ENCODE measurements at regions not wholly inside any gene's neighbourhood (a gene's known extent, or its start where the extent isn't known, plus 50 kb on each side); places are given as distances from the start of the nearest gene placed in this dataset.
A peak's percentile ranks its signal among the peaks of the same experiment; 100 is the strongest.

DNA sequence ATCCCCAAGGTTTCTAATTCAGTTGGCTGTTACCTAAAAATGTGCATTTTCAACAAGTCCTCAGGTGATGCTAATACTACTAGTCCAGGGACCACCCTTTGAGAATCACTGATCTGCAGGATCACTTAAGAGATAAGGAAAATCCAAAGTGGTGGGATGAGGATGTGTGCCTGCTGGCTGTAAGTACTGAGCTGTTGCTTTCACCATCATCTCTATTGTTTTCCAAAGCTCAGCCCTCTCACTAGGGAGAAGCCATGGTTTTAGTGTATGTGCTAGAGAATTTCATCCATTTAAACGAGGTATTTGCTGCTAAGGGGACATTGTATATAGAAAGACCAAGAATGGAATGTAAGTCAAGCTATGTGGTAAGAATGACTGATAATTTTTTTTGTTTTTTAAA, 202.3 kb downstream of the KIF21A start:
- Histone ChIP-seq H3K4me3 (no peak overlapping the region), H3K9ac (no peak overlapping the region), H3K27ac (no peak overlapping the region), H3K9me3 (no peaks in the 10 kb centered on the region), H3K27me3 (no peaks in the 10 kb centered on the region), H4K20me1 (no peaks in the 10 kb centered on the region), H3K4me2 (no peak overlapping the region), H3K4me1 (no peaks in the 10 kb centered on the region), H3K36me3 (no peaks in the 10 kb centered on the region)
- no peak for TF ChIP-seq Cebpa-rat (IDR thresholded peaks at IDR 0.05)

DNA sequence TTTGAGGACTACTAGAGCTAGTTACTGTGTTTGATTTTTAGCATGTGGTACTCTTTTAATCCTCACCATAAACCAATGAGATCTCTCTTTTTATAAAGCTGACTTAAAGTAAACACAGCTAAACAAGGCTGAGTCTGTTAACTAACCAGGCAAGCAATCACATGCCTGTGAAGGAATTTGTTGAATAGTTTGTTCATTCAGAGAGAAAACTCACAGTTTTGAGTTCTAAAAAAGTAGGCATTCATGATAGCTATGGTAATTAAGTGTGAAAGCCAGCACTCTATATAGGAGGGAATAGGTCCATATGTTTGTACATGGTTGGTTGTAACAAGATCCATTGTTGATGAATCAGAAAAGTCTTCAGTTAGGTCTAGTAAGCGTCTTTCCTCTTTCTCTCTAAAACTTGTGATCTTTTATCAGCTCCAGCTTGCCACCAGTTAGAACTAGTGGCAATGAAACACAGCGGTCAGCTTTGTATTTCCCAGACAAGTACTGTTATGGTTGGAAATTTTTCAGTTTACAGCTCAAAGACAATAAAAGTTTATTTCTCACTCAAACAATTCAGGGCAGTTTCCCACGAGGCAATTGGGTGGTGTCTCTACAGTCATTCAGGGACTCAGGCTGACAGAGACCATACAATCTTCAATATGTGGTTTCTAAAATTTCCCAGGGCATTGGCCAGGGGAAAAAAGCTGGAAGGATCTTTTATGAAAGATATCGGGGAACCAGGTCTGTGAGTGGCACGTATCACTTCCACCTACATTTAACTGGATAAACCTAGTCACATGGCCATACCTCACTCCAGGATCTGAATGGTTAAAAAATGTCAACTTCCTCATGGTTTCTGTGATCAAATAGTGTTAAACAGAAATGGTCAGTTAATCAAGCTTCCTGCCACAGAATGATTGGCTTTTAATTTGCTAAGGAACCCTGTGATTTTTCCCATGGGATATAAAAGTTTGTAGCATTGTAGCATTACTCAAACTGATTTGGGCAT, 203.1 kb downstream of the KIF21A start:
- no peaks in the 10 kb centered on the region for H4K20me1 ChIP-seq
- TF ChIP-seq Cebpa-rat (IDR thresholded peaks at IDR 0.05) = no peak
- H3K9ac ChIP-seq = no peak overlapping the region
- H3K4me2 ChIP-seq = no peak overlapping the region
- H3K36me3 ChIP-seq = no peaks in the 10 kb centered on the region
- no peaks in the 10 kb centered on the region for H3K4me1 ChIP-seq
- H3K27me3 ChIP-seq = no peaks in the 10 kb centered on the region
- no peaks in the 10 kb centered on the region for H3K9me3 ChIP-seq
- no peak overlapping the region for H3K4me3 ChIP-seq
- no peak overlapping the region for H3K27ac ChIP-seq

DNA sequence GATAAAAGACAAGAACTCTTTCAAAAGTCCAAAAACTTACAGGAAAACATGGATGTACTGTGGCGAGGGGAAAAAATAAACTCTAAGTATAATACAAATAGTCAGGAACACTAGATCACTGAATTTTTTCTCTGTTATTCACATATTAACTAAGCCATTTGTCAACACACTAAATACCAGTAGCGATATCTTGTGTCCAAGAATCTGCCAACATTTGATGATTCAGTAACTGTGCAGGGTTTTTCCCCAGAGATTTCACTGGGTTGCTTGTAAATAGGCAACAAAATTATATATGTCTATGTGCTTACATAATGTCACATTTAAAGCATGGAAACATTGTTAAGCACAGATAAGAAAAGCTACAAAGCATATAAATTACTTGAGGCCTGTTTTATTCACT, 205.9 kb downstream of the KIF21A start:
- no peak for TF ChIP-seq Cebpa-rat (IDR thresholded peaks at IDR 0.05)
- H3K4me3 ChIP-seq = no peak overlapping the region
- no peak overlapping the region for H3K4me2 ChIP-seq
- H4K20me1 ChIP-seq = no peaks in the 10 kb centered on the region
- H3K4me1 ChIP-seq = no peaks in the 10 kb centered on the region
- H3K9ac ChIP-seq = no peak overlapping the region
- H3K36me3 ChIP-seq = no peaks in the 10 kb centered on the region
- no peak overlapping the region for H3K27ac ChIP-seq
- no peaks in the 10 kb centered on the region for H3K9me3 ChIP-seq
- H3K27me3 ChIP-seq = no peaks in the 10 kb centered on the region

DNA sequence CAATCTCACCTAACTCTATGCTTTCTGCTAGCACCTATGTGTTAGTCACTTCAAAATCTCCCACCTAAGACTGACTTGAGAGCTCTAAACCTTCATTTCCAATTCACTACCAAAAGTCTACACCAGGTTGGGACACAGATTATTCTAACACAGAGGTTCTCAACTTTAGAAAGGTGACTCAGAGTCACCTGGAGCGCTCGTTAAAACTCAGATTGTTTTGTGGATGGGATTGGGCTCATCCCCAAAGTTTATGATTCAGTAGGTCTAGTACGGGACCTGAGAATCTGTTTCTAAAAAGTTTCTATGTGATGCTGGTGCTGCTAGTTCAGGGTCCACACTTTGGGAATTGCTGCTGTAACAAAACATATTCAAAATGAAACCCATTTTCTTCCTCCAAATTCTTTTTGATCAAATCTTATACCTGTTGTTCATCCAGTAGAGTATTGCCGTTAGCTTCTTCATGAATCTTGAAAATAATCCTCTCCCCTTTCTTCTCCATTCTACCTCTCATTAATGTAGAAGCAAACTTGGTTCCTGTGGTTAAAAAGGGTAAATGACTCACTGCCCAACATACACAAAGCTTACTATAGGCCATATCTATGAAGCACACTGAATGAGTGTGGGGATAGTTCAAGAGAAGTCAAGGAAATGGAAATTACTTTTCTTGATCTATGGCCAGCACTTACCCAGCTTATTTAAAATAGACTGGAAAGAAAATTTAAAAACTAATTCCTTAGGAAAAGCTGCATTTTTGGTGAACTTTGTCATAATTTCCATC, 206.7 kb downstream of the KIF21A start:
- no peak overlapping the region for H3K4me3 ChIP-seq
- H3K27ac ChIP-seq = no peak overlapping the region

DNA sequence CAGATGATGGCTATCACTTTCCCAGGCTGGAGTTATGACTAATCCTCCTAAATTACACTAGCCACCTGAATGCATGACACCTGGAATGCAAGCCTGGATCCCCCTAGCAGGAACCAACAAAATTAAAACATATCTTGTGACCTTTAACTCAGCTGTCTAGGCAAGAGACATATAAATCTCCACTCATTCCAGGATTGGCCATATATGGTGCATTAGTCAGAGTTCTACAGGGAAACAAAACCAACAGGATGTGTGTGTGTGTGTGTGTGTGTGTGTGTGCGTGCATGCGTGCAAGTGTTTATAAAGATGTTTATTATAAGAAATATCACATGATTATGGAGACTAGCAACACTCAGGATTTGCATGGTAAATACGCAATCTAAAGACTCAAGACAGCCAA, 212.8 kb downstream of the KIF21A start:
- Histone ChIP-seq H3K4me1 (no peaks in the 10 kb centered on the region), H4K20me1 (no peaks in the 10 kb centered on the region), H3K9me3 (no peaks in the 10 kb centered on the region), H3K4me3 (no peak overlapping the region), H3K27me3 (no peaks in the 10 kb centered on the region), H3K9ac (no peak overlapping the region), H3K27ac (no peak overlapping the region), H3K4me2 (no peak overlapping the region), H3K36me3 (no peaks in the 10 kb centered on the region)
- no peak for TF ChIP-seq Cebpa-rat (IDR thresholded peaks at IDR 0.05)

More for the DNA sequence above, 206.7 kb downstream of the KIF21A start:
- H3K9me3 ChIP-seq = no peaks in the 10 kb centered on the region
- no peaks in the 10 kb centered on the region for H3K4me1 ChIP-seq
- no peaks in the 10 kb centered on the region for H3K27me3 ChIP-seq
- TF ChIP-seq Cebpa-rat (IDR thresholded peaks at IDR 0.05) = no peak
- no peak overlapping the region for H3K4me2 ChIP-seq
- H3K36me3 ChIP-seq = no peaks in the 10 kb centered on the region
- no peaks in the 10 kb centered on the region for H4K20me1 ChIP-seq
- H3K9ac ChIP-seq = no peak overlapping the region

DNA sequence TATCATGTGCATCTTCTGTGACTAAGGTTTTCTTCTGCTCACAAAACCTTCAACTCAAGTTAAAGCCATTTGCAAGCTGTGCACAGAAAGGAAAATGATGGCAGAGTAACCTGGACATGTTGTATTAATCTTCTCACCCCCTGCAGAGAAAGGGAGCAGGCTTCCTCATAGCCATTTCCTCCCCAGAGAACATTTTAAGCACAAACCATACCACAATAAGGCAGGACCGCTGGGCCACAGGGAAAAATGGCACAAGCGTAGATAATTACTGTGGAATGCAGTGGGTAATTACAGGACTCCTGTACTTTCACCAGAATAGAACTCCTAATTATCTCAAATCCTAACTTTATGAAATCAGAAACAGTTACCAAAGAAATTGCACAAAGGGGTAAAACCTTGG, 215.7 kb downstream of the KIF21A start:
- no peaks in the 10 kb centered on the region for H3K9me3 ChIP-seq
- H3K27me3 ChIP-seq = no peaks in the 10 kb centered on the region
- no peaks in the 10 kb centered on the region for H3K4me1 ChIP-seq
- no peaks in the 10 kb centered on the region for H3K36me3 ChIP-seq
- TF ChIP-seq Cebpa-rat (IDR thresholded peaks at IDR 0.05) = no peak
- 0 out of 2 replicates have a peak overlapping the region, but pooled peaks have one; percentile 17 for H3K4me2 ChIP-seq
- no peak overlapping the region for H3K4me3 ChIP-seq
- H4K20me1 ChIP-seq = no peaks in the 10 kb centered on the region
- no peak overlapping the region for H3K9ac ChIP-seq
- no peak overlapping the region for H3K27ac ChIP-seq

DNA sequence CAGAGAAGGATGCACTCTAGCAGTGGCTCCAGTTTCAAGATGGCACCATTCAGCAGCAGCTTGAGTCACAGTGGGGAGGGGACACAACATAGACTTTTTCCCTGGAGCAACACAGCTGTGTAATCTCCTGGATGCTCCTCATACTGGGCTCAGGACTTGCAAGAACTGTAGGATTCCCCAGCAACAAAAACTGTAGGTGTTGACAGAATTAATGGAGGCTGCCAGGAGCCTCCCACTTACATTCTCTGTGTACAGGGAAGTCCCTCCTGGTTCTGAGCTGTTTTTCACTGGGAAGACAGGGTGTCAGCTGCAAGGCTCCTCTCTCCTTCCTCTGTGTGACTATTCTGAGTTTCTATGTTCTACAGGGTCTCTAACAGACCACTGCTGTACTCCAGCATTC, 217.9 kb downstream of the KIF21A start:
- Histone ChIP-seq H3K27me3 (no peaks in the 10 kb centered on the region), H3K9me3 (no peaks in the 10 kb centered on the region), H3K9ac (no peak overlapping the region), H4K20me1 (no peaks in the 10 kb centered on the region), H3K4me3 (no peak overlapping the region), H3K27ac (no peak overlapping the region), H3K36me3 (no peaks in the 10 kb centered on the region), H3K4me2 (no peak overlapping the region), H3K4me1 (peaks cover 4% of the 10 kb centered on the region; the same call in 1 of the 2 replicates)
- TF ChIP-seq Cebpa-rat (IDR thresholded peaks at IDR 0.05) = no peak

DNA sequence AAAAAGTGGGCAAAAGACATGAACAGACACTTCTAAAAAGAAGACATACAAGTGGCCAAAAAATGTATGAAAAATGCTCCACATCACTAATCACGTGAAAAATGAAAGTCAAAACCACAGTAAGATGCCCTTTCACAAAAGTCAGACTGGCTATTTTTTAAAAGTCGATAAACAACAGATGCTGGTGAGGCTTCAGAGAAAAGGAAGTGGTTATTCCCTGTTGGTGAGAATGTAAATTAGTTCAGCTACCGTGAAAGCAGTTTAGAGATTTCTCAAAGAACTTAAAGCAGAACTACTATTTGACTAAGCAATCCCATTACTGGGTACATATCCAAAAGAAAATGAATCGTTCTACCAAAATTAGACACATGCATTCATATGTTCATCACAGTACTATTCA, 237.0 kb downstream of the KIF21A start:
- Histone ChIP-seq H3K27ac (no peak overlapping the region), H3K9me3 (peaks cover 70% of the 10 kb centered on the region), H3K4me2 (0 out of 2 replicates have a peak overlapping the region, but pooled peaks have one; percentile 11), H3K9ac (no peak overlapping the region), H3K36me3 (no peaks in the 10 kb centered on the region), H3K4me3 (no peak overlapping the region), H3K4me1 (peaks cover 10% of the 10 kb centered on the region), H4K20me1 (no peaks in the 10 kb centered on the region), H3K27me3 (no peaks in the 10 kb centered on the region)
- no peak for TF ChIP-seq Cebpa-rat (IDR thresholded peaks at IDR 0.05)

DNA sequence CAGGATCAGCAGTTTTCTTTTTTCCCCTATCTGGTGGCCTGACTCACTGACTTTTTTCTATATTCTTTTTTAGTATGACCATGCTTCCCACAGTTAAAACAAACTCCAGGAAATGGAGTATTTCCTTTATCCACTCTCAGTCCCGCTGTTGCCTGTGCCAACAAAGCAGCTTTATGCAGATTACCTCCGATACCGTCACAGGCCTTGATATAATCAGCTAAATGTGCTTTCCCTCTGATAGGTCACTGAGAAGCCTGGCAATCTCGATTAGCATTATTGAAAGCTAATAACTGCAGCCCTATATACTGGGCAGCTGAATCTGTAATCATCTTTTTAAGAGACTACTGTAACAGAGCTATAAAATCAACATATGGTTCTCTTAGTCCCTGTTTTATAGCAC, 243.6 kb downstream of the KIF21A start:
- Histone ChIP-seq H3K4me2 (no peak overlapping the region), H3K4me3 (no peak overlapping the region), H3K4me1 (no peaks in the 10 kb centered on the region), H3K27me3 (no peaks in the 10 kb centered on the region), H3K27ac (no peak overlapping the region), H3K9ac (no peak overlapping the region), H3K9me3 (peaks cover 22% of the 10 kb centered on the region), H4K20me1 (no peaks in the 10 kb centered on the region), H3K36me3 (no peaks in the 10 kb centered on the region)
- no peak for TF ChIP-seq Cebpa-rat (IDR thresholded peaks at IDR 0.05)

DNA sequence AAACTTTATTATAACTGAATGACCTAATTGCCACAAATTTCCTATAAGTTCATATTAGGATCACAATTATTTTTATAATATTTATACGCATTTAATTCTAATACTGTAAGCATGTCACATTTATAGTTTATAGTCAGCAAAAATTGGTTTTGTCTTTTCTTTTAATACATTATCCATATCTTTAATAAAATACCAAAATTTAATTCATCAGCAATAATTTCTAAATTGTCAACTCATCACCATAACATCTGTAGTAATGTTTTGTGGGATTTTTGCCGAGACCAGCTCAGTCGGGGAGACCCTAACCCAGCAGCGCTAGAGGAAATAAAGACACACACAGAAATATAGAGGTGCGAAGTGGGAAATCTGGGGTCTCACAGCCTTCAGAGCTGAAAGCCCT, 254.2 kb downstream of the KIF21A start:
- H3K9ac ChIP-seq = no peak overlapping the region
- H3K27me3 ChIP-seq = no peaks in the 10 kb centered on the region
- no peak overlapping the region for H3K4me3 ChIP-seq
- H3K4me1 ChIP-seq = no peaks in the 10 kb centered on the region
- no peak for TF ChIP-seq Cebpa-rat (IDR thresholded peaks at IDR 0.05)
- H3K9me3 ChIP-seq = no peaks in the 10 kb centered on the region
- H4K20me1 ChIP-seq = no peaks in the 10 kb centered on the region
- H3K27ac ChIP-seq = no peak overlapping the region
- no peak overlapping the region for H3K4me2 ChIP-seq
- no peaks in the 10 kb centered on the region for H3K36me3 ChIP-seq
